BLaER1 treated with 17β-estradiol and CSF1 and Interleukin-3, amounts not matched to agents 10 nM and 100 nM (cell line): ENCODE measurements at regions not wholly inside any gene's neighbourhood (a gene's known extent, or its start where the extent isn't known, plus 50 kb on each side); places are given as distances from the start of the nearest gene placed in this dataset.
A peak's percentile ranks its signal among the peaks of the same experiment; 100 is the strongest.

Experiments
- H3K27ac ChIP-seq, 11 experiments: shearing (Covaris generic); formaldehyde crosslinking; 2 replicates each; pipeline ENCODE4 v1.8.1; 2022
- H3K27me3 ChIP-seq, 11 experiments: shearing (Covaris generic); formaldehyde crosslinking; 2 replicates each; pipeline ENCODE4 v1.8.1; 2022
- H3K36me3 ChIP-seq, 11 experiments: shearing (Covaris generic); formaldehyde crosslinking; 2 replicates each; pipeline ENCODE4 v1.8.1; 2022
- H3K4me1 ChIP-seq, 10 experiments: shearing (Covaris generic); formaldehyde crosslinking; 2 replicates each; pipeline ENCODE4 v1.8.1; 2022
- H3K4me2 ChIP-seq, 11 experiments: shearing (Covaris generic); formaldehyde crosslinking; 2 replicates each; pipeline ENCODE4 v1.8.1; 2022
- H3K4me3 ChIP-seq, 10 experiments: shearing (Covaris generic); formaldehyde crosslinking; 2 replicates each; pipeline ENCODE4 v1.8.1; 2022
- H3K9ac ChIP-seq, 11 experiments: shearing (Covaris generic); formaldehyde crosslinking; 2 replicates each; pipeline ENCODE4 v1.8.1; 2022
- H3K9me3 ChIP-seq, 11 experiments: shearing (Covaris generic); formaldehyde crosslinking; replicated peaks in 1 of 11; 2 replicates each; pipeline ENCODE4 v1.8.1; 2022
- H4K20me1 ChIP-seq, 11 experiments: shearing (Covaris generic); formaldehyde crosslinking; 2 replicates each; pipeline ENCODE4 v1.8.1; 2022
- Cebpa-rat ChIP-seq, 11 experiments: shearing (Covaris generic); IDR thresholded peaks; 2 replicates each; pipeline ENCODE4 v1.8.1; 2022

DNA sequence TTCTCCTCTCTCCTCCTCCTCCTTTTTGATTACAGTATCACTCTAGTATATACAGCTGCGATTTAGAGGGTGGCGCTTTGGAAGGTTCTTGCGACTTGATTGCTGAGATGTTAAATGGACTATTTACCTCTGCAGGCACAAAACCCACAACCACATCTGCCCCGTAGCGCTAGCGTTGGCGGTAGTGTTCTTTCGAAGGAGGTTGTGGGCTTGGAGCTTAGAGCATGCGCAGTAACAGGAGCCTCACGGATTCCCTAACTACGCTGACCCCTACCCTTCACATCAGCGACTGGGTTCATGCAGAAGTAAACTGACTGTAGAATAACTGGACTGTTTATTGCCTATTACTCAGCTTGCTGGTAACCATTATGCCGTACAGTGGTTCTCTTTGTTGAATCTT, 58.0 kb downstream of the CGGBP1 start:
- H3K4me2 ChIP-seq = no peak overlapping the region

DNA sequence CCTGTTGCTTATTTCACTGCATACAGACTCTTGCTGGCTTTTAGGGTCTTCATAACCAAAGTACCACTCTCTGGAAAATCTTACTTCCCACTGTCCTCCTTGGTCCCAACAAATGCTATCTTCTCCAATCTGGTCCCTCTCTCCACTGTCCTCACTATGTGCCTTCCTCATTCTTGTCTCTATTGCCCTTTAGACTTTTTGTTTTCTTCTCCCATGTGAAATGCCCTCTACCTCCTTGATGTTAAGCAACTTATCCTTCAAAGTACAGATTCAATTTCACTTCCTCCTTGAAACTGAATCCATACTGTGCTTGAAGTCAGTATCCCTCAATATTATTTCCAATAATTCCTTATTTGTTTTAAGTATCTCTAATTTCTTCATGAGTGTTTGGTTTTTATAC, 60.8 kb downstream of the CGGBP1 start:
- H3K36me3 ChIP-seq = no peaks in the 10 kb centered on the region
- no peaks in the 10 kb centered on the region for H4K20me1 ChIP-seq
- peak overlapping the region in 5 of 11 experiments; percentile 36 to 80 (median 74); a peak in 8 of 22 replicates for H3K4me2 ChIP-seq
- TF ChIP-seq Cebpa-rat (IDR thresholded peaks at IDR 0.05) = 0 out of 22 replicates have a peak, but pooled peaks of 1 of the 11 experiments have one; percentile 20
- no peaks in the 10 kb centered on the region for H3K27me3 ChIP-seq
- H3K9me3 ChIP-seq = no peaks in the 10 kb centered on the region
- H3K9ac ChIP-seq = no peak overlapping the region
- H3K4me1 ChIP-seq = peaks cover 0 to 29% (median 10%) of the 10 kb centered on the region in 10 experiments; a peak in 15 of 20 replicates
- H3K27ac ChIP-seq = peak overlapping the region in 2 of 11 experiments; percentile 9 to 48; a peak in 2 of 22 replicates
- H3K4me3 ChIP-seq = no peak overlapping the region

More for the DNA sequence above, 58.0 kb downstream of the CGGBP1 start:
- H3K9me3 ChIP-seq = no peaks in the 10 kb centered on the region
- H3K27ac ChIP-seq = no peak overlapping the region
- H3K4me1 ChIP-seq = peaks cover 0 to 29% (median 10%) of the 10 kb centered on the region in 10 experiments; a peak in 15 of 20 replicates
- H3K36me3 ChIP-seq = no peaks in the 10 kb centered on the region
- H3K9ac ChIP-seq = no peak overlapping the region
- TF ChIP-seq Cebpa-rat (IDR thresholded peaks at IDR 0.05) = no peak
- H3K4me3 ChIP-seq = no peak overlapping the region
- no peaks in the 10 kb centered on the region for H4K20me1 ChIP-seq
- H3K27me3 ChIP-seq = no peaks in the 10 kb centered on the region

DNA sequence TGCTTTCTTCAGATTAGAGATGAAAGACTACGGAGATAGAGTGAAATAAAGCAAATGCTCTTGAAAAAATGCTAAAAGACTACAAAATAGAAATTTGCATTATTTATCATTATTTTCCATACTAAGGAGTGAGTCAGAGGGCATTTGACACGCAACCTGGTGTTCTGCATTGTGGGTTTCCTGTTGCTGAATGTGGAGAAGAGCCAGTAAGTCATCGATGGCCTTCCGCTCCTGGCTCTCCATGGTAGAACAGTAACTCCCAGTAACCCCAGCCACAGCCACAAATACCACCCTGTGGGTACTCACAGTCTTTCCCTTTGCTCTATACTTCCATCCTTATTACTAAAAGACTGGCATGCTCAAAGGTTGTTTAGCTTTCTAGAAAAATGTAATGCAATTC, 61.5 kb downstream of the CGGBP1 start:
- peak overlapping the region in 8 of 11 experiments; percentile 22 to 80 (median 68); a peak in 16 of 22 replicates for H3K4me2 ChIP-seq
- H3K4me3 ChIP-seq = no peak overlapping the region
- H3K27me3 ChIP-seq = no peaks in the 10 kb centered on the region
- no peak for TF ChIP-seq Cebpa-rat (IDR thresholded peaks at IDR 0.05)
- peak overlapping the region in 2 of 11 experiments; percentile 47 to 48; a peak in 3 of 22 replicates for H3K27ac ChIP-seq
- H4K20me1 ChIP-seq = no peaks in the 10 kb centered on the region
- H3K4me1 ChIP-seq = peaks cover 0 to 29% (median 10%) of the 10 kb centered on the region in 10 experiments; a peak in 15 of 20 replicates
- H3K9ac ChIP-seq = no peak overlapping the region
- H3K36me3 ChIP-seq = no peaks in the 10 kb centered on the region
- H3K9me3 ChIP-seq = no peaks in the 10 kb centered on the region

- no peaks in the 10 kb centered on the region for H4K20me1 ChIP-seq
- no peaks in the 10 kb centered on the region for H3K27me3 ChIP-seq
- peaks cover 0 to 29% (median 10%) of the 10 kb centered on the region in 10 experiments; a peak in 15 of 20 replicates for H3K4me1 ChIP-seq
- peak overlapping the region in 3 of 11 experiments; percentile 6 to 48 (median 47); a peak in 4 of 22 replicates for H3K27ac ChIP-seq
- H3K9ac ChIP-seq = no peak overlapping the region
- TF ChIP-seq Cebpa-rat (IDR thresholded peaks at IDR 0.05) = no peak
- no peak overlapping the region for H3K4me3 ChIP-seq
- peak overlapping the region in 7 of 11 experiments; percentile 22 to 80 (median 74); a peak in 15 of 22 replicates for H3K4me2 ChIP-seq
- no peaks in the 10 kb centered on the region for H3K36me3 ChIP-seq
- H3K9me3 ChIP-seq = no peaks in the 10 kb centered on the region
Measured at GRCh38 chr3:87996882-87997281, 61.9 kb downstream of the CGGBP1 start.

DNA sequence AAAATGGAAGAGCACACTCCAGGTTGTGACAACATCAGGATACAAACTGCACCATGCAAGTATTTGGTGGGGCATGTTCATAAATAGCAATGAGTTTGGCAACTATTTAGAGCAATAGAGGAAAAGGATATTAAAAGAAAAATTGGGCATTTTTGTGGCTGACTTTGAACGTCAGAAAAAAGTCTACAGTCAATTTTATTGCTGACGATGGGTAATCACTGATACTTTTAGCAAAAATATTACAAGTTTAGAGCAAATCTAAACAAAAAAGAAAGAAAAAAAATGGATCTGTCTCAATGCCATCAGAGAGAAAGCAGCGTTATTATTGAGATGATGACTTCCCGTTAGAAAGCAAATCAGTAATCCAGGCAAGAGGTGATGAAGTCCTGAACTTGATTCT, 65.2 kb downstream of the CGGBP1 start:
- H3K27me3 ChIP-seq = no peaks in the 10 kb centered on the region
- no peak overlapping the region for H3K4me2 ChIP-seq
- peaks cover 0 to 24% (median 10%) of the 10 kb centered on the region in 10 experiments; a peak in 15 of 20 replicates for H3K4me1 ChIP-seq
- H4K20me1 ChIP-seq = no peaks in the 10 kb centered on the region
- no peak overlapping the region for H3K9ac ChIP-seq
- TF ChIP-seq Cebpa-rat (IDR thresholded peaks at IDR 0.05) = no peak
- no peak overlapping the region for H3K27ac ChIP-seq
- no peak overlapping the region for H3K4me3 ChIP-seq
- no peaks in the 10 kb centered on the region for H3K9me3 ChIP-seq
- no peaks in the 10 kb centered on the region for H3K36me3 ChIP-seq

DNA sequence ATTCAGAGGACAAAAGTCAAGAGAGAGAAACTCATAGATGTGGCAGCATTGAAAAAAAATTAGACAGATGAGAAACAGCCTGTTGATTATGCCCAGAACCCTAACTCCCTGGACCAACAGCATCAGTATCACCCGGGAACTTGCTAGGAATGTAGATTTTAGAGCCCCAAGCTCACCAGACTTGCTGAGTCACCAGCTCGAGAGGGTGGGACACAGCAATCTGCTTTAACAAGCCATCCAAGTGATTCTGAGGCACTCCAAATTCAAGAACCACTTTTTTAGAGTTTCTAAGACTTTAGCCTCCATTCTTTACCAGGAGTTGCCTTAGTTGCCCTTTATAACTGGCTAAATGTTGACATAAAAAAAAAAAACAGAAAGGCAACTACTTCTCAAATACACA, 70.9 kb downstream of the CGGBP1 start:
- Histone ChIP-seq H3K4me3 (no peak overlapping the region), H3K27ac (no peak overlapping the region), H3K4me2 (no peak overlapping the region), H3K27me3 (no peaks in the 10 kb centered on the region), H3K36me3 (no peaks in the 10 kb centered on the region), H3K4me1 (no peaks in the 10 kb centered on the region), H3K9me3 (no peaks in the 10 kb centered on the region), H4K20me1 (no peaks in the 10 kb centered on the region), H3K9ac (no peak overlapping the region)
- TF ChIP-seq Cebpa-rat (IDR thresholded peaks at IDR 0.05) = no peak

- Histone ChIP-seq H4K20me1 (no peaks in the 10 kb centered on the region), H3K9ac (no peak overlapping the region), H3K4me1 (no peaks in the 10 kb centered on the region), H3K27me3 (no peaks in the 10 kb centered on the region), H3K9me3 (peaks cover 17 to 25% (median 20%) of the 10 kb centered on the region in 11 experiments), H3K4me2 (no peak overlapping the region), H3K4me3 (no peak overlapping the region), H3K27ac (no peak overlapping the region), H3K36me3 (no peaks in the 10 kb centered on the region)
- TF ChIP-seq Cebpa-rat (IDR thresholded peaks at IDR 0.05) = no peak
Measured at GRCh38 chr3:87982421-87982820, 76.4 kb downstream of the CGGBP1 start.

GRCh38 chr3:87979527-87979926, 79.3 kb downstream of the CGGBP1 start:
- Histone ChIP-seq H3K27me3 (no peaks in the 10 kb centered on the region), H3K9me3 (peaks cover 17 to 25% (median 20%) of the 10 kb centered on the region in 11 experiments), H3K27ac (no peak overlapping the region), H3K4me3 (no peak overlapping the region), H3K36me3 (no peaks in the 10 kb centered on the region), H3K4me2 (no peak overlapping the region), H3K4me1 (no peaks in the 10 kb centered on the region), H3K9ac (no peak overlapping the region), H4K20me1 (no peaks in the 10 kb centered on the region)
- TF ChIP-seq Cebpa-rat (IDR thresholded peaks at IDR 0.05) = no peak

- Histone ChIP-seq H3K4me2 (no peak overlapping the region), H3K36me3 (no peaks in the 10 kb centered on the region), H3K4me1 (no peaks in the 10 kb centered on the region), H3K9me3 (peaks cover 17 to 25% (median 20%) of the 10 kb centered on the region in 11 experiments), H4K20me1 (no peaks in the 10 kb centered on the region), H3K27ac (no peak overlapping the region), H3K27me3 (no peaks in the 10 kb centered on the region), H3K9ac (no peak overlapping the region), H3K4me3 (no peak overlapping the region)
- no peak for TF ChIP-seq Cebpa-rat (IDR thresholded peaks at IDR 0.05)
Measured at GRCh38 chr3:87977765-87978164, 81.0 kb downstream of the CGGBP1 start.

DNA sequence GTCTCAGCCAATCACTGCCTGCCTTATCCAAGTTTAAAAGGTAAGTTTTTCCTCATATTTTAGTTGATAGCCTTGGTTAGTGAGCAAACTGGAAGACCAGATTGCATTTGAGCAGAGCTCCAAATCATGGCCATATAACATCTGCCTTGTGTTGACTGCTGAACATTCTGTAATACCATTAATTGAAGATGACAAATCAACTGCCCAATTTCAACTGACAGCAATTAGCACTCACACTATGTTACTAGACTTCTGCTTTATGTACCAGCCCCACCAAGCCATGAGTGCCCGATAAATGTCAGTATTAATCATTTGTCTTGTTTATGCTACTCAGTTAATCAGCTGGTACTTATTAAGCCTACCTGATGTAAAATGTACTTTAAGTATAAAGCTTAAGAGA, 83.1 kb downstream of the CGGBP1 start:
- Histone ChIP-seq H3K36me3 (no peaks in the 10 kb centered on the region), H4K20me1 (no peaks in the 10 kb centered on the region), H3K4me3 (no peak overlapping the region), H3K4me2 (no peak overlapping the region), H3K9me3 (peaks cover 16 to 23% (median 17%) of the 10 kb centered on the region in 11 experiments), H3K9ac (no peak overlapping the region), H3K27ac (no peak overlapping the region), H3K27me3 (no peaks in the 10 kb centered on the region), H3K4me1 (no peaks in the 10 kb centered on the region)
- no peak for TF ChIP-seq Cebpa-rat (IDR thresholded peaks at IDR 0.05)
